ENCODE measurements at regions not wholly inside any gene's neighbourhood (a gene's known extent, or its start where the extent isn't known, plus 50 kb on each side); places are given as distances from the start of the nearest gene placed in this dataset.

GRCh38 chr4:100834616-100835015 is 316.8 kb upstream of the EMCN start:
- no peaks in the 10 kb centered on the region; the same call in 1 of the 2 replicates for H3K27me3 Mint-ChIP-seq (ENCODE audit: low read depth)

More at GRCh38 chr4:100834616-100835015, 316.8 kb upstream of the EMCN start:
- Histone ChIP-seq H2AFZ (ENCODE audit: low read length) (no peak overlapping the region), H3K27ac (ENCODE audit: insufficient read length, low read depth, low read length) (no peak overlapping the region), H3K23me2 (ENCODE audit: insufficient read length, low read depth, low read length, poor library complexity, severe bottlenecking) (no peaks in the 10 kb centered on the region), H3K14ac (ENCODE audit: insufficient read depth, low read length) (no peak overlapping the region), H4K91ac (ENCODE audit: insufficient read length, low read depth, low read length) (no peak overlapping the region), H3K79me1 (ENCODE audit: insufficient read depth, low read depth, low read length, poor library complexity, severe bottlenecking) (no peaks in the 10 kb centered on the region), H2BK20ac (ENCODE audit: low read depth, low read length, poor library complexity, severe bottlenecking) (no peak overlapping the region), H2BK120ac (ENCODE audit: low read depth, low read length, poor library complexity, severe bottlenecking) (no peak overlapping the region), H3K4ac (ENCODE audit: low read depth, low read length) (no peak overlapping the region), H3K56ac (ENCODE audit: insufficient read length, low read depth, low read length) (no peak overlapping the region), H2BK15ac (ENCODE audit: low read depth, low read length) (no peak overlapping the region), H3K4me2 (ENCODE audit: insufficient read depth, insufficient read length, low read length) (no peak overlapping the region), H2AK5ac (ENCODE audit: insufficient read length, low read length) (no peak overlapping the region), H3K4me1 (ENCODE audit: insufficient read depth, low read length) (0 out of 2 replicates have a peak, but pooled peaks cover 3% of the 10 kb centered on the region), H2BK12ac (ENCODE audit: insufficient read length, low read depth, low read length) (no peak overlapping the region), H3K79me2 (ENCODE audit: insufficient read depth, low read length) (no peaks in the 10 kb centered on the region), H3K18ac (ENCODE audit: insufficient read length, low read depth, low read length) (no peak overlapping the region), H4K20me1 (ENCODE audit: control insufficient read depth, insufficient read depth, insufficient read length) (no peaks in the 10 kb centered on the region), H3K27me3 (ENCODE audit: insufficient read depth, low read length) (no peaks in the 10 kb centered on the region), H3K9me3 (ENCODE audit: control insufficient read depth, low read depth, low read length) (no peaks in the 10 kb centered on the region), H3K23ac (ENCODE audit: insufficient read length, low read depth, low read length) (no peak overlapping the region), H4K8ac (replicated peaks; ENCODE audit: insufficient read length, low read depth, low read length) (no peak overlapping the region), H3T11ph (ENCODE audit: low read length) (no peak overlapping the region), H4K5ac (ENCODE audit: insufficient read length, low read depth, low read length) (no peak overlapping the region), H2BK5ac (ENCODE audit: insufficient read length, low read length) (no peak overlapping the region), H3K9ac (ENCODE audit: extremely low read depth, insufficient read length, low read length) (no peak overlapping the region)
- Mint-ChIP-seq H3K9me3 (peaks cover 0 to 3% of the 10 kb centered on the region in 2 experiments; a peak in 4 of 5 replicates), H3K36me3 (ENCODE audit: insufficient read depth in 1 of 3, low read depth in 3 of 3) (peaks cover 0 to 15% (median 4%) of the 10 kb centered on the region in 3 experiments; a peak in 3 of 7 replicates), H3K4me1 (peaks cover 25 to 26% of the 10 kb centered on the region in 2 experiments), H3K4me3 (no peak overlapping the region), H3K27ac (no peak overlapping the region)
- TF ChIP-seq CTCF (conservative IDR thresholded peaks at IDR 0.05) = no peak
- DNase-seq = no peak

All from H9 (cell line).